PC-3 (cell line): ENCODE measurements at regions not wholly inside any gene's neighbourhood (a gene's known extent, or its start where the extent isn't known, plus 50 kb on each side); places are given as distances from the start of the nearest gene placed in this dataset.

ENCODE experiments used
- ATAC-seq: fragments of 200-7000 bp; cut with Tn5 transposase; 2 replicates; pipeline ENCODE4 v1.9.1; 2020; ENCODE audit warnings: mild to moderate bottlenecking, moderate library complexity
- BruUV-seq: library from RNA; stranded (reverse); fragments of 400-500 nt; replicated peaks from 2 replicates; lab custom pipeline; 2021; lab: Mats Ljungman, UMichigan
- CTCF ChIA-PET: fragments of 300-600 bp; sonication (Branson Sonifier 250); formaldehyde crosslinking; loops from one replicate; lab custom pipeline; 2022; ENCODE audit warnings: antibody characterized with exemption; lab: Charles Lee
- POLR2A ChIA-PET: fragments of 300-600 bp; sonication (Branson Sonifier 250); formaldehyde crosslinking; loops from one replicate; lab custom pipeline; 2022; ENCODE audit warnings: antibody characterized with exemption; ENCODE audit not compliant: unreplicated experiment; lab: Charles Lee
- DNase-seq: peaks from one replicate; pipeline ENCODE4 v3.0.0-alpha.2; 2015
- H2AFZ ChIP-seq: fragments of 300-600 bp; sonication (generic); 2 replicates; pipeline ENCODE4 v1.6.0; 2016; ENCODE audit warnings: antibody characterized with exemption, low read length
- H3F3A ChIP-seq: fragments of 300-600 bp; sonication (generic); one replicate; pipeline ENCODE4 v1.6.0; 2017; ENCODE audit warnings: antibody characterized with exemption, low read length, control low read depth, mild to moderate bottlenecking; ENCODE audit not compliant: unreplicated experiment
- H3K27ac ChIP-seq: fragments of 300-600 bp; sonication (generic); 2 replicates; pipeline ENCODE4 v1.5.1; 2016; ENCODE audit warnings: mild to moderate bottlenecking, low read length
- H3K27me3 ChIP-seq: fragments of 300-600 bp; sonication (generic); 2 replicates; pipeline ENCODE4 v1.6.1; 2016; ENCODE audit warnings: low read length, mixed read lengths
- H3K36me3 ChIP-seq: fragments of 300-600 bp; sonication (generic); 2 replicates; pipeline ENCODE4 v1.6.1; 2016; ENCODE audit warnings: low read depth, mixed run types, low read length, mixed read lengths
- H3K4me1 ChIP-seq: fragments of 300-600 bp; sonication (generic); 2 replicates; pipeline ENCODE4 v1.5.1; 2016; ENCODE audit warnings: low read length; ENCODE audit not compliant: insufficient read depth
- H3K4me2 ChIP-seq: fragments of 300-600 bp; sonication (generic); 2 replicates; pipeline ENCODE4 v1.6.0; 2016; ENCODE audit warnings: low read length
- H3K4me3 ChIP-seq: fragments of 300-600 bp; sonication (generic); 2 replicates; pipeline ENCODE4 v1.5.1; 2016; ENCODE audit warnings: mild to moderate bottlenecking, low read length, mixed read lengths
- H3K79me2 ChIP-seq: fragments of 300-600 bp; sonication (generic); 2 replicates; pipeline ENCODE4 v1.6.1; 2017; ENCODE audit warnings: low read length, mixed read lengths
- H3K9ac ChIP-seq: fragments of 300-600 bp; sonication (generic); 2 replicates; pipeline ENCODE4 v1.6.0; 2016; ENCODE audit warnings: mild to moderate bottlenecking, low read length
- H3K9me2 ChIP-seq: fragments of 300-600 bp; sonication (generic); replicated peaks from 2 replicates; pipeline ENCODE4 v1.6.1; 2016; ENCODE audit warnings: mixed run types, low read length, mixed read lengths
- H3K9me3 ChIP-seq: fragments of 300-600 bp; sonication (generic); 2 replicates; pipeline ENCODE4 v1.6.1; 2016; ENCODE audit warnings: low read length, mixed read lengths
- H4K20me1 ChIP-seq: fragments of 300-600 bp; sonication (generic); 2 replicates; pipeline ENCODE4 v1.6.1; 2016; ENCODE audit warnings: low read length, mixed read lengths
- EZH2 ChIP-seq: fragments of 300-600 bp; sonication (generic); IDR thresholded peaks from one replicate; pipeline ENCODE4 v1.6.1; 2017; ENCODE audit warnings: antibody characterized with exemption, mild to moderate bottlenecking, low read length; ENCODE audit not compliant: unreplicated experiment
- EZH2phosphoT487 ChIP-seq: fragments of 300-600 bp; sonication (generic); IDR thresholded peaks from 2 replicates; pipeline ENCODE4 v1.6.1; 2018; ENCODE audit warnings: mild to moderate bottlenecking, antibody characterized with exemption, low read length, borderline replicate concordance
- intact Hi-C: fragments of 100-400 bp; cut with micrococcal nuclease; formaldehyde crosslinking; loops from 2 replicates; pipeline ENCODE4 v1.9.0; 2023
- TF ChIP-seq, protein P1 (sequence below): fragments of 300-600 bp; sonication (generic); conservative IDR thresholded peaks from 2 replicates; pipeline ENCODE4 v1.5.1; 2017; ENCODE audit warnings: antibody characterized with exemption, low read depth, mild to moderate bottlenecking, low read length

- Histone ChIP-seq H3K4me3 (no peak overlapping the region), H3K9me2 (no peaks in the 10 kb centered on the region), H2AFZ (no peak overlapping the region), H3K9me3 (peaks cover 11% of the 10 kb centered on the region), H4K20me1 (no peaks in the 10 kb centered on the region), H3K27ac (no peak overlapping the region), H3F3A (no peaks in the 10 kb centered on the region), H3K9ac (no peak overlapping the region), H3K27me3 (peaks cover 2% of the 10 kb centered on the region; the same call in 1 of the 2 replicates), H3K4me2 (no peak overlapping the region), H3K79me2 (no peaks in the 10 kb centered on the region), H3K36me3 (no peaks in the 10 kb centered on the region), H3K4me1 (no peaks in the 10 kb centered on the region)
- TF ChIP-seq, protein P1, sequence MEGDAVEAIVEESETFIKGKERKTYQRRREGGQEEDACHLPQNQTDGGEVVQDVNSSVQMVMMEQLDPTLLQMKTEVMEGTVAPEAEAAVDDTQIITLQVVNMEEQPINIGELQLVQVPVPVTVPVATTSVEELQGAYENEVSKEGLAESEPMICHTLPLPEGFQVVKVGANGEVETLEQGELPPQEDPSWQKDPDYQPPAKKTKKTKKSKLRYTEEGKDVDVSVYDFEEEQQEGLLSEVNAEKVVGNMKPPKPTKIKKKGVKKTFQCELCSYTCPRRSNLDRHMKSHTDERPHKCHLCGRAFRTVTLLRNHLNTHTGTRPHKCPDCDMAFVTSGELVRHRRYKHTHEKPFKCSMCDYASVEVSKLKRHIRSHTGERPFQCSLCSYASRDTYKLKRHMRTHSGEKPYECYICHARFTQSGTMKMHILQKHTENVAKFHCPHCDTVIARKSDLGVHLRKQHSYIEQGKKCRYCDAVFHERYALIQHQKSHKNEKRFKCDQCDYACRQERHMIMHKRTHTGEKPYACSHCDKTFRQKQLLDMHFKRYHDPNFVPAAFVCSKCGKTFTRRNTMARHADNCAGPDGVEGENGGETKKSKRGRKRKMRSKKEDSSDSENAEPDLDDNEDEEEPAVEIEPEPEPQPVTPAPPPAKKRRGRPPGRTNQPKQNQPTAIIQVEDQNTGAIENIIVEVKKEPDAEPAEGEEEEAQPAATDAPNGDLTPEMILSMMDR, result no peak
- TF ChIP-seq EZH2phosphoT487 (no peak), EZH2 (no peak)
- BruUV-seq, result no TSS peak
- intact Hi-C loops, result no loop called here
- ChIA-PET POLR2A (no interaction called here), CTCF (no interaction called here)
- DNase-seq (no peak), ATAC-seq (no peak)
Observed at GRCh38 chr12:105539735-105540134, 209.2 kb downstream of the C12orf75 start.

GRCh38 chr12:105547786-105548185, 217.3 kb downstream of the C12orf75 start:
- no peak overlapping the region for H3K27ac ChIP-seq
- CTCF ChIA-PET, result no interaction called here

GRCh38 chr12:105548626-105549025, 218.1 kb downstream of the C12orf75 start:
- H3K36me3 ChIP-seq, result no peaks in the 10 kb centered on the region

More at GRCh38 chr12:105547786-105548185, 217.3 kb downstream of the C12orf75 start:
- Histone ChIP-seq H3K36me3 (no peaks in the 10 kb centered on the region), H3F3A (no peaks in the 10 kb centered on the region), H4K20me1 (no peaks in the 10 kb centered on the region), H2AFZ (no peak overlapping the region), H3K4me3 (no peak overlapping the region), H3K4me2 (no peak overlapping the region), H3K4me1 (0 out of 2 replicates have a peak, but pooled peaks cover 4% of the 10 kb centered on the region), H3K9me2 (no peaks in the 10 kb centered on the region), H3K79me2 (no peaks in the 10 kb centered on the region), H3K9ac (no peak overlapping the region), H3K9me3 (no peaks in the 10 kb centered on the region), H3K27me3 (no peaks in the 10 kb centered on the region)
- ATAC-seq, result no peak
- DNase-seq, result peak; percentile 43
- POLR2A ChIA-PET, result no interaction called here
- BruUV-seq, result no TSS peak
- intact Hi-C loops, result no loop called here
- TF ChIP-seq, protein P1, result no peak
- no peak for TF ChIP-seq EZH2phosphoT487
- no peak for TF ChIP-seq EZH2

More at GRCh38 chr12:105548626-105549025, 218.1 kb downstream of the C12orf75 start:
- Histone ChIP-seq H3K9me3 (no peaks in the 10 kb centered on the region), H3K4me3 (no peak overlapping the region), H3K27ac (no peak overlapping the region), H3K4me2 (no peak overlapping the region), H3K27me3 (no peaks in the 10 kb centered on the region), H3K9ac (no peak overlapping the region), H3F3A (no peaks in the 10 kb centered on the region), H3K79me2 (no peaks in the 10 kb centered on the region), H3K9me2 (no peaks in the 10 kb centered on the region), H3K4me1 (peaks cover 9% of the 10 kb centered on the region), H4K20me1 (no peaks in the 10 kb centered on the region), H2AFZ (no peak overlapping the region)
- TF ChIP-seq, protein P1, result no peak
- TF ChIP-seq EZH2 (no peak), EZH2phosphoT487 (no peak)
- CTCF ChIA-PET, result no interaction called here
- no peak for ATAC-seq
- no peak for DNase-seq
- POLR2A ChIA-PET, result no interaction called here
- no TSS peak for BruUV-seq
- intact Hi-C loops, result no loop called here
